Osteoblast (primary cell): ENCODE measurements at regions not wholly inside any gene's neighbourhood (a gene's known extent, or its start where the extent isn't known, plus 50 kb on each side); places are given as distances from the start of the nearest gene placed in this dataset.

Experiments used
- DNase-seq: peaks from one replicate; pipeline ENCODE4 v3.0.0; 2011; ENCODE audit warnings: low spot score, mixed read lengths; ENCODE audit not compliant: insufficient read length; ENCODE audit errors: missing footprints
- H2AFZ ChIP-seq: 2 replicates; pipeline ENCODE4 v1.6.0; 2011; ENCODE audit warnings: mild to moderate bottlenecking, low read length
- H3K27ac ChIP-seq: 2 replicates; pipeline ENCODE4 v1.5.1; 2011; ENCODE audit warnings: mild to moderate bottlenecking, low read depth, low read length, moderate library complexity
- H3K27me3 ChIP-seq: 2 replicates; pipeline ENCODE4 v1.6.0; 2012; ENCODE audit warnings: mild to moderate bottlenecking, control low read depth, inconsistent platforms, low read length, moderate library complexity; ENCODE audit not compliant: insufficient read depth
- H3K36me3 ChIP-seq: 2 replicates; pipeline ENCODE4 v1.5.1; 2011; ENCODE audit warnings: mild to moderate bottlenecking, low read length, control low read depth, moderate library complexity; ENCODE audit not compliant: insufficient read depth
- H3K4me1 ChIP-seq: 2 replicates; pipeline ENCODE4 v1.5.1; 2011; ENCODE audit warnings: mild to moderate bottlenecking, low read length, control low read depth, moderate library complexity; ENCODE audit not compliant: insufficient read depth
- H3K4me2 ChIP-seq: 2 replicates; pipeline ENCODE4 v1.6.0; 2011; ENCODE audit warnings: mild to moderate bottlenecking, low read length; ENCODE audit not compliant: insufficient read depth
- H3K4me3 ChIP-seq: fragments of 200-600 bp; sonication (generic); 3 replicates; pipeline ENCODE4 v1.5.1; 2012; ENCODE audit warnings: mild to moderate bottlenecking, low read length, inconsistent platforms; ENCODE audit not compliant: insufficient read depth
- H3K79me2 ChIP-seq: 2 replicates; pipeline ENCODE4 v1.6.0; 2012; ENCODE audit warnings: mild to moderate bottlenecking, low read length, control low read depth, inconsistent platforms; ENCODE audit not compliant: insufficient read depth
- H3K9me3 ChIP-seq: 2 replicates; pipeline ENCODE4 v1.5.1; 2011; ENCODE audit warnings: low read depth, low read length, control low read depth
- H4K20me1 ChIP-seq: 2 replicates; pipeline ENCODE4 v1.6.0; 2012; ENCODE audit warnings: mild to moderate bottlenecking, low read length, control low read depth; ENCODE audit not compliant: insufficient read depth
- CTCF ChIP-seq: IDR thresholded peaks from 2 replicates; pipeline ENCODE4 v1.5.1; 2011; ENCODE audit warnings: mild to moderate bottlenecking, low read depth, low read length, moderate library complexity; ENCODE audit errors: extremely low read depth

GRCh38 chr4:11165052-11165451 is 263.6 kb downstream of the HS3ST1 start:
- no peak for DNase-seq
- Histone ChIP-seq H2AFZ (no peak overlapping the region), H3K79me2 (no peaks in the 10 kb centered on the region), H3K4me3 (no peak overlapping the region), H4K20me1 (no peaks in the 10 kb centered on the region), H3K27ac (no peak overlapping the region), H3K4me1 (no peaks in the 10 kb centered on the region), H3K36me3 (no peaks in the 10 kb centered on the region), H3K4me2 (no peak overlapping the region), H3K9me3 (no peaks in the 10 kb centered on the region), H3K27me3 (no peaks in the 10 kb centered on the region)
- TF ChIP-seq CTCF: no peak

- no peaks in the 10 kb centered on the region for H3K4me1 ChIP-seq
- no peak overlapping the region for H3K4me3 ChIP-seq
- DNase-seq: no peak
- TF ChIP-seq CTCF: no peak
- no peaks in the 10 kb centered on the region for H3K9me3 ChIP-seq
- no peaks in the 10 kb centered on the region for H3K27me3 ChIP-seq
- no peak overlapping the region for H3K4me2 ChIP-seq
- H3K36me3 ChIP-seq: no peaks in the 10 kb centered on the region
- no peak overlapping the region for H2AFZ ChIP-seq
- no peak overlapping the region for H3K27ac ChIP-seq
- H3K79me2 ChIP-seq: no peaks in the 10 kb centered on the region
- H4K20me1 ChIP-seq: no peaks in the 10 kb centered on the region
These were observed 268.4 kb downstream of the HS3ST1 start for GRCh38 chr4:11160288-11160687.

- Histone ChIP-seq H3K9me3 (no peaks in the 10 kb centered on the region), H3K4me3 (no peak overlapping the region), H3K27ac (no peak overlapping the region), H4K20me1 (no peaks in the 10 kb centered on the region), H3K79me2 (no peaks in the 10 kb centered on the region), H3K27me3 (no peaks in the 10 kb centered on the region), H3K4me2 (no peak overlapping the region), H3K36me3 (no peaks in the 10 kb centered on the region), H2AFZ (no peak overlapping the region), H3K4me1 (no peaks in the 10 kb centered on the region)
- no peak for TF ChIP-seq CTCF
- no peak for DNase-seq
These were observed 269.7 kb downstream of the HS3ST1 start for GRCh38 chr4:11158971-11159370.

- no peak overlapping the region for H3K27ac ChIP-seq
- DNase-seq: no peak
- no peak overlapping the region for H2AFZ ChIP-seq
- H4K20me1 ChIP-seq: no peaks in the 10 kb centered on the region
- no peak overlapping the region for H3K4me3 ChIP-seq
- no peaks in the 10 kb centered on the region for H3K4me1 ChIP-seq
- no peak overlapping the region for H3K4me2 ChIP-seq
- no peaks in the 10 kb centered on the region for H3K9me3 ChIP-seq
- H3K79me2 ChIP-seq: no peaks in the 10 kb centered on the region
- TF ChIP-seq CTCF: no peak
- no peaks in the 10 kb centered on the region for H3K36me3 ChIP-seq
- H3K27me3 ChIP-seq: no peaks in the 10 kb centered on the region
These were observed 273.4 kb downstream of the HS3ST1 start for GRCh38 chr4:11155208-11155867.
